Brain microvascular endothelial cell (primary cell): ENCODE measurements at regions not wholly inside any gene's neighbourhood (a gene's known extent, or its start where the extent isn't known, plus 50 kb on each side); places are given as distances from the start of the nearest gene placed in this dataset.
"Not testable (repeated sequence)": the region's sequence is repeated elsewhere in the genome, so short reads cannot be mapped to it uniquely, and the experiment has no call there.

ENCODE experiments used
- DNase-seq: peaks from one replicate; pipeline ENCODE4 v3.0.0-alpha.2; 2020
- H3K27ac ChIP-seq: fragments of 250-450 bp; sonication (Bioruptor Pico); 2 replicates; pipeline ENCODE4 v1.5.1; 2020; ENCODE audit warnings: mild to moderate bottlenecking, moderate library complexity
- H3K27me3 ChIP-seq: fragments of 250-450 bp; sonication (Bioruptor Pico); replicated peaks from 2 replicates; pipeline ENCODE4 v1.5.1; 2020; ENCODE audit warnings: mild to moderate bottlenecking
- H3K36me3 ChIP-seq: fragments of 250-450 bp; sonication (Bioruptor Pico); replicated peaks from 2 replicates; pipeline ENCODE4 v1.5.1; 2020; ENCODE audit warnings: mild to moderate bottlenecking
- H3K4me3 ChIP-seq: 2 replicates; pipeline ENCODE4 v1.5.1; 2011; ENCODE audit warnings: low read depth, mild to moderate bottlenecking, control low read depth, low read length, moderate library complexity
- in situ Hi-C: cut with HindIII; loops from 2 replicates; pipeline ENCODE4 v1.10.0; 2017; ENCODE audit warnings: low sequenced_read_pairs, low pct_ligation_motif_present
- TF ChIP-seq, protein P1 (sequence below): IDR thresholded peaks from 2 replicates; pipeline ENCODE4 v1.5.1; 2011; ENCODE audit warnings: low read depth, mild to moderate bottlenecking, moderate library complexity, low read length, control low read depth, inconsistent platforms; ENCODE audit errors: missing control alignments

DNA sequence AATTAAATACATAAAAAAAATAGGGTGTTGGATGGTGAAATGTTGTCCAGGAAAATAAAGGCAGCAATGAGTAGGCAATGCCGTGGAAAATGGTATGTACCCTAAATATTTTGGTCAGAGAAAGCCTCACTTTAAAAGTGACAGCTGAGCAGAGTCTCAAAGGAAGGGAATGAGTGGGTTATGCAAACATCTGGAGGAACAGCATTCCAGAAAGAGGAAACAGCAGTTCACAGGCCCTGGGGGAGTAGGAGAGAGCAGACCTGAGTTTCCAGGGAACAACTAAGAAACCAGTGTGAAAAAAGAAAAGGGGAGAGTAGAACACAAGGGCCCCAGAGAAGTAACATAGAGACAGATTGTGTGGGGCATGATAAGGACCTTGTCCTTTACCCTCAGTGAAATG lies 230.0 kb upstream of the CNTN3 start:
- Histone ChIP-seq H3K27ac (no peak overlapping the region), H3K36me3 (no peaks in the 10 kb centered on the region), H3K4me3 (no peak overlapping the region), H3K27me3 (no peaks in the 10 kb centered on the region)
- DNase-seq = no peak
- in situ Hi-C loops = no loop called here
- TF ChIP-seq, protein P1, sequence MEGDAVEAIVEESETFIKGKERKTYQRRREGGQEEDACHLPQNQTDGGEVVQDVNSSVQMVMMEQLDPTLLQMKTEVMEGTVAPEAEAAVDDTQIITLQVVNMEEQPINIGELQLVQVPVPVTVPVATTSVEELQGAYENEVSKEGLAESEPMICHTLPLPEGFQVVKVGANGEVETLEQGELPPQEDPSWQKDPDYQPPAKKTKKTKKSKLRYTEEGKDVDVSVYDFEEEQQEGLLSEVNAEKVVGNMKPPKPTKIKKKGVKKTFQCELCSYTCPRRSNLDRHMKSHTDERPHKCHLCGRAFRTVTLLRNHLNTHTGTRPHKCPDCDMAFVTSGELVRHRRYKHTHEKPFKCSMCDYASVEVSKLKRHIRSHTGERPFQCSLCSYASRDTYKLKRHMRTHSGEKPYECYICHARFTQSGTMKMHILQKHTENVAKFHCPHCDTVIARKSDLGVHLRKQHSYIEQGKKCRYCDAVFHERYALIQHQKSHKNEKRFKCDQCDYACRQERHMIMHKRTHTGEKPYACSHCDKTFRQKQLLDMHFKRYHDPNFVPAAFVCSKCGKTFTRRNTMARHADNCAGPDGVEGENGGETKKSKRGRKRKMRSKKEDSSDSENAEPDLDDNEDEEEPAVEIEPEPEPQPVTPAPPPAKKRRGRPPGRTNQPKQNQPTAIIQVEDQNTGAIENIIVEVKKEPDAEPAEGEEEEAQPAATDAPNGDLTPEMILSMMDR = no peak

DNA sequence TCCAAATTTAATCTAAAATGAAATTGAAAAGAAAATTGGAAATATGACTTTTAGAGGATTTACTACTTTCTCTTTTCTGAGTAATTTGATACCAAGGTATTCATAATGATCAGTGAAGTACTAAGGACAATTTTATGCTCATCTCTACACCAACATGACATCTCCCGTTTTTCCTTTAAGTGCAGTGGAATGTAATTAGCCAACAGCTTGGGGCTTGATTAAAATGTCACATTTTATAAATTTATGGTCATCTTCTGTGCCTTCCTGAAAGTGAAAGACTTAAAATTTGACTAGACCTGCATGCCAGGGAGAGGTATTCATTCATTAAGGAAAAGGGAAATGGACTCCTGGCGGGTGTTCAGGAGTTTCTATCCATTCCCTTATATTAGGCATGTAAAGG lies 228.2 kb upstream of the CNTN3 start:
- no peak for DNase-seq
- Histone ChIP-seq H3K27ac (no peak overlapping the region), H3K36me3 (no peaks in the 10 kb centered on the region), H3K27me3 (no peaks in the 10 kb centered on the region), H3K4me3 (no peak overlapping the region)
- TF ChIP-seq, protein P1 = no peak
- in situ Hi-C loops = no loop called here

DNA sequence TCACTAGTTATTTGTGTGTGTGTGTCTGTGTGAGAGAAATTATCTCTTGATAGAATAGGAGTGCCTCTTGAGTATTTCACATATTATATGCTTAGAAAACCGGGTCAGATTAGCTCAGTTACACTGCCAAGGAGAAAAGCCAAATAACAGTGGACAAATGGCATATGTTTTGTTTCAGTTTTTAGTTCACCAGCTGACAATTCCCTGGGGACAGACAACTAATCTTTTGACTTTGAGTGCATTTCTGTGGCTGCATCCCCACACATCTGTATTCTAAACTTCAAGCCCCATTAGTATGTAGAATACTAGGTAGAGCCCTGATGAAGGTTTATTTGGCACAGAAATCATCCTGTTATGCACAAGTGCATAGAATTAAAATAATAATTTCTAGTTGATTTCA lies 227.7 kb upstream of the CNTN3 start:
- H3K27ac ChIP-seq = no peak overlapping the region
- TF ChIP-seq, protein P1 = no peak
- H3K27me3 ChIP-seq = no peaks in the 10 kb centered on the region
- no peak for DNase-seq
- H3K36me3 ChIP-seq = no peaks in the 10 kb centered on the region
- H3K4me3 ChIP-seq = no peak overlapping the region
- in situ Hi-C loops = no loop called here

DNA sequence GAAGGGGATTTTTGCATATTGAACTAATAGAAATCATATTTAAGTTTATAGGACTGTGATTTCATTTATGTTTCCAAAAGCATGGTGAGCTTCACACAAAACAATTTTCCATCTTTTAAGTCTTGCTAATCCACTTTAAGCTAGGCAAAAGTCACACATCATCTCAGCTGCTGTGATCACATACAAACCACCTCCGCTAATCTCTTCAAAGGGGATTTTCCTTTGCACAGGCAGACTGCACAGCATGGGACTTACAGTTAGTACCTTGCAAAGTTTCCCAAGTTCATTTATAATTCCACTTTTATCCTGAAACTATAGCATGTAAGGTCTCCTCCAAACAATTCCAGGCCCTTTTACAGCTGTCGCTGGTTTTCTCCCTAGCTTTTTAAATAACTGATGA lies 225.1 kb upstream of the CNTN3 start:
- Histone ChIP-seq H3K27ac (no peak overlapping the region), H3K27me3 (no peaks in the 10 kb centered on the region), H3K4me3 (no peak overlapping the region), H3K36me3 (no peaks in the 10 kb centered on the region)
- TF ChIP-seq, protein P1 = no peak
- DNase-seq = no peak
- in situ Hi-C loops = no loop called here

DNA sequence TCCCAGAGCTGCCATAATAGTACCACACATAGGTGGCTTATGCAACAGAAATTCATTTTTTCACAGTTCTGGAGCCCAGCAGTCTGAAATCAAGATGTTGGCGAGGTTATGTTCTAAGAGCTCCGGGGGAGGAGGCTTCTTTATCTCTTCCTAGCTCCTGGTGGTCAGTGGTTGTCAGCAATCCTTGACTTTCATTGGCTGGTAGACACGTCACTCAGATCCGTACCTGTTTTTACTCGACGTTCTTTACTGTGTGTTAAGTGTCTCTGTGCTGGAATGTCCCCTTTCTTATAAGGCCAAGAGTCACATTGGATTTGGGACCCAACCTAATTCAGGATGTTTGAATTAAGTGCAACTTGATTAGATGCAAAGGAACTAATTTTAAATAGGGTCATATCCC lies 218.5 kb upstream of the CNTN3 start:
- DNase-seq = no peak
- Histone ChIP-seq H3K36me3 (no peaks in the 10 kb centered on the region), H3K27ac (no peak overlapping the region), H3K4me3 (no peak overlapping the region), H3K27me3 (no peaks in the 10 kb centered on the region)
- TF ChIP-seq, protein P1 = no peak
- in situ Hi-C loops = no loop called here

DNA sequence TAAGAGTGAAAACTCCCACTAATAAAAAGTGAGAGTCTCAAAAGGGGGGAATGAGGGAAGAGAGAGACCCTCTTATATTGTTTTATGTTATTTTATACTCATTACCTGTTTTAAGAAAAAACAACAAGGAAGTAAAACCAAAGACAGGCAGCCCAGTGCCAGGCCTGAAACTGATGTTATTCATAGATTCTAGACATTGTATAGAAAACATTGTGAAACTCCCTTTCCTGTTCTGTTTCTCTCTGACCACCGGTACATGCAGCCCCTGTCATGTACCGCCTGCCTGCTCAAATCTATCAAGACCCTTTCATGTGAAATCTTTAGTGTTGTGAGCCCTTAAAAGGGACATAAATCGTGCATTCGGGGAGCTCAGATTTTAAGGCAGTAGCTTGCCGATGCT lies 216.4 kb upstream of the CNTN3 start:
- DNase-seq, in situ Hi-C loops, H3K4me3 ChIP-seq, H3K27me3 ChIP-seq, H3K36me3 ChIP-seq, H3K27ac ChIP-seq: not testable (repeated sequence)

DNA sequence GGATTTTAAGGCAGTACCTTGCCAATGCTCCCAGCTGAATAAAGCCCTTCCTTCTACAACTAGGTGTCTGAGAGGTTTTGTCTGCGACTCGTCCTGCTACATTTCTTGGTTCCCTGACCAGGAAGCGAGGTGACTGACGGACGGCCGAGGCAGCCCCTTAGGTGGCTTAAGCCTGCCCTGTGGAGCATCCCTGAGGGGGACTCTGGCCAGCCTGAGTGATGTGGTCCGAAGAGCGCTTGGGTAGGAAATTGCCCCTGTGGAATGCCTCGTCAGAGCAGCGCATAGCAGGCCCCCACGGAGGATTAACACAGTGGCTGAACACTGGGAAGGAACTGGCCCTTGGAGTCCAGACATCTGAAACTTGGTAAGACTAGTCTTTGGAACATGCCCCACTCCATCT lies 210.9 kb upstream of the CNTN3 start:
- H3K27me3 ChIP-seq, H3K27ac ChIP-seq, in situ Hi-C loops, H3K4me3 ChIP-seq, DNase-seq, H3K36me3 ChIP-seq: not testable (repeated sequence)
